ENCODE measurements at regions not wholly inside any gene's neighbourhood (a gene's known extent, or its start where the extent isn't known, plus 50 kb on each side); places are given as distances from the start of the nearest gene placed in this dataset.
"Not testable (repeated sequence)": the region's sequence is repeated elsewhere in the genome, so short reads cannot be mapped to it uniquely, and the experiment has no call there.

DNA sequence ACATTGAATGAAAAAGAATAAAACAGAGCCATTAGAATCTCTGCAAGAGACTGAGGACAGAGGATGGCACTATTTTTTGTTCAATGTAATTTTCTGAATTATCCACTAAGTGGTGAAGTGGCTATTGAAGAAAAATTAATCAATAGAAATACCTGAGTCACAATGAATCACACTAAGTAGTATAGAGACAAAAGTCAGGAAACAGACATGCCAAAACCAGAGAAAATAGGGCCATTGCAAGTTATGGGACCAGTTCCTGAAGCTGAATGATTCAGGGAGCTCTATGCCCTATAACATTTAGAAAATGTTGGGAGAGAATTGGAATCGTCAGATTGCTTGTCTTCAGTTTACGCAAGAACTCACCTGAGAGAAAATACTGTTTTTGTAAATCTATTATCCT, 1103.2 kb upstream of the ALCAM start:
- H3K9me3 ChIP-seq = no peaks in the 10 kb centered on the region
- H3K4me1 ChIP-seq = no peaks in the 10 kb centered on the region
- H3K4me3 ChIP-seq (replicated peaks in 1 of 3) = no peak overlapping the region
- intact Hi-C loops (cut with DNase I) = no loop called here
- TF ChIP-seq, protein P1, sequence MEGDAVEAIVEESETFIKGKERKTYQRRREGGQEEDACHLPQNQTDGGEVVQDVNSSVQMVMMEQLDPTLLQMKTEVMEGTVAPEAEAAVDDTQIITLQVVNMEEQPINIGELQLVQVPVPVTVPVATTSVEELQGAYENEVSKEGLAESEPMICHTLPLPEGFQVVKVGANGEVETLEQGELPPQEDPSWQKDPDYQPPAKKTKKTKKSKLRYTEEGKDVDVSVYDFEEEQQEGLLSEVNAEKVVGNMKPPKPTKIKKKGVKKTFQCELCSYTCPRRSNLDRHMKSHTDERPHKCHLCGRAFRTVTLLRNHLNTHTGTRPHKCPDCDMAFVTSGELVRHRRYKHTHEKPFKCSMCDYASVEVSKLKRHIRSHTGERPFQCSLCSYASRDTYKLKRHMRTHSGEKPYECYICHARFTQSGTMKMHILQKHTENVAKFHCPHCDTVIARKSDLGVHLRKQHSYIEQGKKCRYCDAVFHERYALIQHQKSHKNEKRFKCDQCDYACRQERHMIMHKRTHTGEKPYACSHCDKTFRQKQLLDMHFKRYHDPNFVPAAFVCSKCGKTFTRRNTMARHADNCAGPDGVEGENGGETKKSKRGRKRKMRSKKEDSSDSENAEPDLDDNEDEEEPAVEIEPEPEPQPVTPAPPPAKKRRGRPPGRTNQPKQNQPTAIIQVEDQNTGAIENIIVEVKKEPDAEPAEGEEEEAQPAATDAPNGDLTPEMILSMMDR (IDR thresholded peaks at IDR 0.05) = no peak
- no peak for TF ChIP-seq POLR2A (IDR thresholded peaks at IDR 0.05)
- no peak for DNase-seq
- H3K36me3 ChIP-seq = no peaks in the 10 kb centered on the region
- H3K27ac ChIP-seq = no peak overlapping the region
- WGBS, 2 donors = 84 to 96% methylated on average over 2 of the region's 2 CpGs
- no peaks in the 10 kb centered on the region for H3K27me3 ChIP-seq

DNA sequence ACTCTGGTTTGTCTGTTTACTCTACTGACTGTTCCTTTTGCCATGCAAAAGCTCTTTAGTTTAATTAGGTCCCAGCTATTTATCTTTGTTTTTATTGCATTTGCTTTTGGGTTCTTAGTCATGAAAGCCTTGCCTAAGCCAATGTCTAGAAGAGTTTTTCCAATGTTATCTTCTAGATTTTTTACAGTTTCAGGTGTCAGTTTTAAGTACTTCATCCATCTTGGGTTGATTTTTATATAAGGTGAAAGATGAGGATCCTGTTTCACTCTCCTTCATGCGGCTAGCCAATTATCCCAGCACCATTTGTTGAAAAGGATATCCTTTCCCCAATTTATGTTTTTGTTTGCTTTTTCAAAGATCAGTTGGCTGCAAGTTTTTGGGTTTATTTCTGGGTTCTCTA, 1100.5 kb upstream of the ALCAM start:
- H3K36me3 ChIP-seq; H3K4me3 ChIP-seq (replicated peaks in 1 of 3): not testable (repeated sequence)
- 86 to 88% methylated on average over 1 of the region's 1 CpG for WGBS, 2 donors

DNA sequence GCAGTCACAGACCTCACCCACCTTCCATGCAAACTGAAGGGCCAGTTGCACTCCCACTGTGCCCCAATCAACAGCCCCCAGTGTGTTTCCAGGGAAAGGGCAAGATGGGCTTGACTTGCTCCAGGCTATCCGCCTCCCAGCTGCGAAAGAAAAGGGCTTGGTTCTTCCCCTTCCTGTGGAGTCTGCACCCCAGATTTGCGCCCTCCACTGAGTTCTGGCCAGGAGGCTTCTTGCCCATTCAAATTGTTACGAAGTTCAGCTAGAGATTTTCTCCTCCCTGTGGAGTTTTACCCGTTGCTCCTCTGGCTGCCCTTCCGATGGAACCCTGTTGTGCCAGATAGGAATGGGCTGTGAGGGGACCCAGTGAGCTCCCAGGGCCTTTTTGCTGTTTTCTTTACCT, 1096.9 kb upstream of the ALCAM start:
- H3K27ac ChIP-seq = no peak overlapping the region
- no peaks in the 10 kb centered on the region for H3K9me3 ChIP-seq
- 80 to 83% methylated on average over 6 of the region's 6 CpGs for WGBS, 2 donors
- no peaks in the 10 kb centered on the region for H3K27me3 ChIP-seq
- no peaks in the 10 kb centered on the region for H3K4me1 ChIP-seq
- no peak for TF ChIP-seq POLR2A (IDR thresholded peaks at IDR 0.05)
- TF ChIP-seq, protein P1 (IDR thresholded peaks at IDR 0.05) = no peak
- no peak for DNase-seq
- no peak overlapping the region for H3K4me3 ChIP-seq (replicated peaks in 1 of 3)
- H3K36me3 ChIP-seq = no peaks in the 10 kb centered on the region
- intact Hi-C loops (cut with DNase I) = no loop called here

More for the DNA sequence above, 1100.5 kb upstream of the ALCAM start:
- H3K27me3 ChIP-seq; H3K9me3 ChIP-seq; H3K4me1 ChIP-seq; H3K27ac ChIP-seq; DNase-seq; intact Hi-C loops (cut with DNase I): not testable (repeated sequence)

DNA sequence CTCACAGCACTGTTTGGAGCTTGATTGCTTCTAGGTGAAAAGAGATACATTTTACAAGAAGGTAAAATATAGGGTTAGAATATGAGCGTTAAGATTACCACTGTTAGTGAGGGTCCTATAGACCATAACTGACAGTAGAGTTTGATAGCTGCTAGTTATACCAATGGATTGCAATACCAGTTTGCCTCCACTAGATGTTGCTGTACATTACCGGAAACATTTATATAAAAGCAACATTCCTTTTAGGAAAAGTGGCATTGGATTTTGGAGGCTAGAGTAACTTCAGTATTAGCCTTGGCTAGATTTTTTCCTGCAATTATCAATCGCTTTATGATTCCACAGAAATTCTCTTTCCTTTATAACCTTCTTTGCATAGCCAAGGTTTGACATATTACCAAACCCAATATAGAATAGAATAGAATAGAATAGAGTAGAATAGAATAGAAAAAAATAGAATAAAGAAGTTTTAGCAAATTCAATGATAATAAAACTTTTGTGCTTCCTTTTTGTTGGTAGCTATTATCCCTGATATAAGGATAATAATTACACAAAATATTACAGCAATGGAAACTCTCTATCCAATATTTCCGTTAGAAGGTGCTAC, 1093.6 kb upstream of the ALCAM start:
- H3K9me3 ChIP-seq = no peaks in the 10 kb centered on the region
- DNase-seq = no peak
- no peak overlapping the region for H3K4me3 ChIP-seq (replicated peaks in 1 of 3)
- no peaks in the 10 kb centered on the region for H3K4me1 ChIP-seq
- 57 to 60% methylated on average over 4 of the region's 4 CpGs for WGBS, 2 donors
- H3K27me3 ChIP-seq = no peaks in the 10 kb centered on the region
- H3K27ac ChIP-seq = no peak overlapping the region
- no peaks in the 10 kb centered on the region for H3K36me3 ChIP-seq
- TF ChIP-seq, protein P1 (IDR thresholded peaks at IDR 0.05) = peak in 3 of 6 experiments; percentile 22 to 39 (median 24)
- TF ChIP-seq POLR2A (IDR thresholded peaks at IDR 0.05) = no peak
- intact Hi-C loops (cut with DNase I) = no loop called here

DNA sequence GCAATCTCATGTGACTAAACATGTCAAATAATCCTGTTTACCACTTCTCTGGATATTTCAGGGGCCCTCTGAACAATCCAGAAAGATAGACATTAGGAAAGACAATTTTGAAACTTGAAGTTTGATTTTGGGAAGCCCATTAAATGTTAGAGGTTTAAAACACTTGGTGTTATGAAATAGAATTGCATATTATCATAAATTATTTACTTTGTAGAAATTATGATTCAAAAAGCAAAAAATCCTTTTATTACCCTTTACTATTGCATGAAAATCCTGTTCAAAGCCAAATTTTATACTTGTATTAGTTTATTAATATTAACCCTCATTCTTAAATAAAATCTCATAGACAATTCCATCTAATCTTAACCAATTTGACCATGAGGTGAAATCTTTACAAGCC, 1091.5 kb upstream of the ALCAM start:
- no peaks in the 10 kb centered on the region for H3K9me3 ChIP-seq
- intact Hi-C loops (cut with DNase I) = no loop called here

More for the DNA sequence above, 1091.5 kb upstream of the ALCAM start:
- H3K4me3 ChIP-seq (replicated peaks in 1 of 3) = no peak overlapping the region
- H3K4me1 ChIP-seq = no peaks in the 10 kb centered on the region
- no peak for TF ChIP-seq POLR2A (IDR thresholded peaks at IDR 0.05)
- TF ChIP-seq, protein P1 (IDR thresholded peaks at IDR 0.05) = no peak
- no peaks in the 10 kb centered on the region for H3K36me3 ChIP-seq
- no peaks in the 10 kb centered on the region for H3K27me3 ChIP-seq
- DNase-seq = no peak
- H3K27ac ChIP-seq = no peak overlapping the region
